Karpas-422 (cell line): ENCODE measurements at regions not wholly inside any gene's neighbourhood (a gene's known extent, or its start where the extent isn't known, plus 50 kb on each side); places are given as distances from the start of the nearest gene placed in this dataset.
A peak's percentile ranks its signal among the peaks of the same experiment; 100 is the strongest.

ENCODE experiments used
- DNase-seq: peaks from one replicate; pipeline ENCODE4 v3.0.0-alpha.2; 2015
- H2AFZ ChIP-seq: fragments of 200-600 bp; sonication (generic); 2 replicates; pipeline ENCODE4 v1.6.1; 2014; ENCODE audit warnings: antibody characterized with exemption, low read length, mixed read lengths
- H3K27ac ChIP-seq: fragments of 200-600 bp; sonication (generic); 2 replicates; pipeline ENCODE4 v1.5.1; 2014; ENCODE audit warnings: mild to moderate bottlenecking, low read length, moderate library complexity
- H3K27me3 ChIP-seq: fragments of 200-600 bp; sonication (generic); 2 replicates; pipeline ENCODE4 v1.6.1; 2014; ENCODE audit warnings: low read length, mixed read lengths
- H3K36me3 ChIP-seq: fragments of 200-600 bp; sonication (generic); 2 replicates; pipeline ENCODE4 v1.6.1; 2014; ENCODE audit warnings: low read length, mixed read lengths; ENCODE audit not compliant: insufficient read depth
- H3K4me1 ChIP-seq: fragments of 200-600 bp; sonication (generic); 2 replicates; pipeline ENCODE4 v1.6.1; 2014; ENCODE audit warnings: mild to moderate bottlenecking, low read length, mixed read lengths
- H3K4me2 ChIP-seq: fragments of 200-600 bp; sonication (generic); 2 replicates; pipeline ENCODE4 v1.6.1; 2014; ENCODE audit warnings: low read length, low read depth, mild to moderate bottlenecking; ENCODE audit not compliant: poor library complexity, severe bottlenecking
- H3K4me3 ChIP-seq: fragments of 200-600 bp; sonication (generic); 2 replicates; pipeline ENCODE4 v1.5.1; 2014; ENCODE audit warnings: mild to moderate bottlenecking, antibody characterized with exemption, low read length, mixed read lengths
- H3K79me2 ChIP-seq: fragments of 200-600 bp; sonication (generic); 2 replicates; pipeline ENCODE4 v1.6.1; 2014; ENCODE audit warnings: mild to moderate bottlenecking, low read length, mixed read lengths
- H3K9ac ChIP-seq: fragments of 200-600 bp; sonication (generic); 2 replicates; pipeline ENCODE4 v1.6.0; 2014; ENCODE audit warnings: low read length
- H3K9me2 ChIP-seq: fragments of 200-600 bp; sonication (generic), shearing (Covaris generic); replicated peaks from 2 replicates; pipeline ENCODE4 v1.6.0; 2014; ENCODE audit warnings: mild to moderate bottlenecking, low read length, moderate library complexity; ENCODE audit not compliant: insufficient read depth
- H3K9me3 ChIP-seq: fragments of 300-700, 200-600 bp; sonication (generic); 2 replicates; pipeline ENCODE4 v1.6.1; 2014; ENCODE audit warnings: low read length, mixed read lengths
- H4K20me1 ChIP-seq: fragments of 200-600 bp; sonication (generic); 2 replicates; pipeline ENCODE4 v1.6.1; 2014; ENCODE audit warnings: mild to moderate bottlenecking, antibody characterized with exemption, low read length, low read depth; ENCODE audit not compliant: insufficient read depth

DNA sequence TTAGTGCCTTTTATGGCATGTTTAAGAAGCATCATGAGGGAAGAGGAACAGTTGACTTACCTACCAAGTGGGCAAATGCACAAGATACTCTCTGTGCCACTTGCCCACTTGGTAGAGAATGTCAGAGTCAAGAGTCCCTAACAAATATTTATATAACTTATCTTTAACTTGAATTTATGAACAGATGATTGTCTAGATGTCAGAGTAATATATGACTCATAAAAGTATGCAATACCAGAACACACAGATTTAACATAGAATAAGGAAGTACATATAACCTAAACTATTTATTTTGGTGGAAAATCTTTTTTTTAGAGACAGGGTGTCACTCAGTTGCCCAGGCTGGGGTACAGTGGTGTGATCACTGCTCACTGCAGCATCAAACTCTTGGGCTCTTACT lies 130.0 kb upstream of the NANOGP8 start:
- no peaks in the 10 kb centered on the region for H4K20me1 ChIP-seq
- no peak for DNase-seq
- no peaks in the 10 kb centered on the region for H3K9me2 ChIP-seq
- no peaks in the 10 kb centered on the region for H3K4me1 ChIP-seq
- no peaks in the 10 kb centered on the region for H3K79me2 ChIP-seq
- no peak overlapping the region for H3K4me3 ChIP-seq
- no peaks in the 10 kb centered on the region for H3K36me3 ChIP-seq
- no peak overlapping the region for H3K9ac ChIP-seq
- H3K4me2 ChIP-seq, result no peak overlapping the region
- H3K27me3 ChIP-seq, result no peaks in the 10 kb centered on the region
- no peak overlapping the region for H3K27ac ChIP-seq
- H3K9me3 ChIP-seq, result no peaks in the 10 kb centered on the region
- H2AFZ ChIP-seq, result no peak overlapping the region

DNA sequence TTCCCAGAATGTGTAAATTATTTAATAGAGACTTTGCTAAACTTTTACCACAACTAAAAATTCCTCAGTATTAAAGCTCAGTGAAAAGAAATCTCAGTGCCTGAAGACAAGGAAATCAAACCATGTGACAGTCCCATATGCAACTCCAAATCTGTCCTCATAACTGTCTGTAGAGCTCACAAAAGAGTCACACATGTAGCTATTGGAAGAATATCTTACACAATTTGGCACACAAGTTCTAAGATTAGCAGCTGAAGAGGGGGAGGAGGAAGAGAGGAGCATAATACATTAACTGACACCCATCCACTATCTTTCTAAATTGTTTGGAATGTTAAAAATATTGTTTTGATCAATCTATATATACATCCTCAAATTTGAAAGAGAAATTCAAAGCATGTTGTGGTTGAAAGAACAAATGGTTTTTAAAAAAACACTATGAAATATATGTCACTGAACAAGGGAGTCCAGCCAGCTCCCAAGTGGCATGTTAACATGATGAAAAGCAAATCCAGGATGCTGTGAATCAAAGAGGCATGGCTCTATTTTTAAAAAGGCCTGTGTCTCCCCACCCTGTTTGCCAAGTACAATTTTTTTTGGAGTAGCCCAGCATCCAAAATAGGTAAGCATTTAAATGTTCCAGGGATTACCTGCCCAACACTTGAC lies 126.3 kb upstream of the NANOGP8 start:
- Histone ChIP-seq H3K36me3 (no peaks in the 10 kb centered on the region), H2AFZ (no peak overlapping the region), H3K79me2 (no peaks in the 10 kb centered on the region), H4K20me1 (no peaks in the 10 kb centered on the region), H3K4me3 (no peak overlapping the region), H3K9me2 (no peaks in the 10 kb centered on the region), H3K27me3 (0 out of 2 replicates have a peak, but pooled peaks cover 2% of the 10 kb centered on the region), H3K9me3 (no peaks in the 10 kb centered on the region), H3K27ac (no peak overlapping the region), H3K4me2 (no peak overlapping the region), H3K9ac (no peak overlapping the region), H3K4me1 (no peaks in the 10 kb centered on the region)
- no peak for DNase-seq

DNA sequence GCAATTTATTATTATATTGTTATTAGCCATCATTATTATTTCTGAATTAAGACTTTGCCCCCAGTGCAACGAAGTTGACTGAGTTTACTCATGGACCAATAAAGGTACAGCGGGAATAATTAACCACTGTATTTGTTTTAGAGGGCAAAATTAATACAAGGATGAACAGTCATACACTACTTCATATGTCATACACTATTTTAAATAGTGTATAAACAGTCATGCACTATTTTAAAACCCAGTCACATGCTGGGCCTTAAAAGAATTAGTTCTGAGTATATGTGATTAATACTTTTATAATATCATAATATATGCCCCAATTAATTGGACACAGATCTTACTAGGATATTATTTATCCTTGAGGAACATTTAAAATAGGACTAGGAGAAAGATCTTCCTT lies 125.3 kb upstream of the NANOGP8 start:
- no peaks in the 10 kb centered on the region for H3K36me3 ChIP-seq

DNA sequence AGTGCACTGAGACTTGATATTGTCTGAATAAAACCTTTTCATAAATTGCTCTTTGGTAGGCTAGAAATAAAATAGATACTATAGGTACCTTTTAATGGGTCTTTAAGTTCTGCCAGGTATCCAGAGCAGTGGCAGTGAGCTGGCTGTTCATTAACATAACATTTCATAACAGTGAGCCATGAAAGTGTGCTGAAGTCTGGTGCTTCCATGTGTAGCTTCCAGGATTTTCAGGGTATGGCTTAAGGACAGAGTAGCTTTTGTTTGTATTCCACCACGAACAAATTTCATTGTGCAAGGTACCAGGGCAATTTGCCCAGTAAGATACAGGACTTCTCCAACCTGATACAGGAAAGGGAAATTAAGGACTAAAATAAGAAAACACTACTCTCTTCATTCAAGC lies 124.7 kb upstream of the NANOGP8 start:
- no peak for DNase-seq
- Histone ChIP-seq H2AFZ (no peak overlapping the region), H3K9ac (no peak overlapping the region), H3K4me2 (no peak overlapping the region), H3K36me3 (no peaks in the 10 kb centered on the region), H4K20me1 (no peaks in the 10 kb centered on the region), H3K4me3 (no peak overlapping the region), H3K9me3 (no peaks in the 10 kb centered on the region), H3K27me3 (0 out of 2 replicates have a peak, but pooled peaks cover 2% of the 10 kb centered on the region), H3K27ac (no peak overlapping the region), H3K4me1 (no peaks in the 10 kb centered on the region), H3K9me2 (no peaks in the 10 kb centered on the region), H3K79me2 (no peaks in the 10 kb centered on the region)

More for the DNA sequence above, 125.3 kb upstream of the NANOGP8 start:
- H3K4me1 ChIP-seq, result no peaks in the 10 kb centered on the region
- no peak overlapping the region for H3K27ac ChIP-seq
- no peaks in the 10 kb centered on the region for H3K79me2 ChIP-seq
- no peak overlapping the region for H3K4me3 ChIP-seq
- H3K9me2 ChIP-seq, result no peaks in the 10 kb centered on the region
- no peak overlapping the region for H3K4me2 ChIP-seq
- H3K27me3 ChIP-seq, result 0 out of 2 replicates have a peak, but pooled peaks cover 2% of the 10 kb centered on the region
- H3K9me3 ChIP-seq, result no peaks in the 10 kb centered on the region
- H4K20me1 ChIP-seq, result no peaks in the 10 kb centered on the region
- DNase-seq, result no peak
- no peak overlapping the region for H3K9ac ChIP-seq
- no peak overlapping the region for H2AFZ ChIP-seq

DNA sequence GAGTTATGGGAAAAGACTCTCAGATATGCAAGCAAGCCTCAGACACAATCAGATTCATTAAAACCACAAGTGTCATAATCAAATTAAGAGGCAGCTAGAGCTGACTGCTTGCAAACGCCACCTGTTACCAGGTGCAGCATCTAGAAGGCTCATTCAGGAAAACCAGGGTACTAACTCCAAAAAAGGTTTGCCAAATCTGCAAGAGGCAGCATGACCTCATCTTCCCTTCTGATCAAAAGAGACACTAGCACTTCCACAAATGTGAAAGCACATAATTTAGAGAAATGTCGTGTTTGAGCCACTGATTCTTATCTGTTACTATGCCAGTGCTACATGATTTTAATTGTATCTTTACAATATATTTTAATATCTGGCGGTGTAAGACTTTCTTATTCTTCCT lies 123.3 kb upstream of the NANOGP8 start:
- no peak overlapping the region for H3K27ac ChIP-seq
- no peak for DNase-seq
- H3K9me2 ChIP-seq, result no peaks in the 10 kb centered on the region

DNA sequence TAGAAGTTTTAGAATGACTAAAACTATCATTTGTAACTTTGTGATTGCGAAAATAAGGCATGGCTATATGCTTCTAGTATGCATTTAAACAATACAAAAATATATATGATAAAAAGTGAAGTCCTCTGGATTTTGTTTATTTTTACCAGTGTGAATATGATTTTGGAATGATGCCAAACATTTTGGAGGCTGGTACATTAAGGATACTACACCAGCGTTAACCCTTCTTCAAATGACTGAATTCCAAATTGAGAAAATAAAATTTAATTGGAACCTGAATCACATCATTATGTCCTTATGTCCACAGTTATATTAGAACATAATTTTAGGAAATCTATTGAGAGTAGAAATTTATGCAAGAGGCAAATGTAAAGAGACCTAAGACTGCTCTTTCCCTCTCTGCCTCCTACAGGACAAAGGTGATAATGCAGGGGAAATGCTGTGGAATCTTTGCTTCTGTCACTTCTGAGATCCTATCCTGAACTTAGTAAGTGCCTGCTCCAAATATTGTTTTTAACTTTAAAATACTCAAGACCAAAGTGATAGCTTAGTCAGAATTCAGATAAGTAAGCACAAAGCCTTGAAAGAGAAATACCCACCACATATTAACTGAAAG lies 121.1 kb upstream of the NANOGP8 start:
- no peak overlapping the region for H3K4me2 ChIP-seq
- no peaks in the 10 kb centered on the region for H3K4me1 ChIP-seq
- no peaks in the 10 kb centered on the region for H3K79me2 ChIP-seq
- 0 out of 2 replicates have a peak, but pooled peaks cover 2% of the 10 kb centered on the region for H3K27me3 ChIP-seq
- no peaks in the 10 kb centered on the region for H3K9me2 ChIP-seq
- H3K4me3 ChIP-seq, result no peak overlapping the region
- H2AFZ ChIP-seq, result no peak overlapping the region
- peak; percentile 72 for DNase-seq
- H4K20me1 ChIP-seq, result no peaks in the 10 kb centered on the region
- no peak overlapping the region for H3K27ac ChIP-seq
- H3K36me3 ChIP-seq, result no peaks in the 10 kb centered on the region
- no peaks in the 10 kb centered on the region for H3K9me3 ChIP-seq
- H3K9ac ChIP-seq, result no peak overlapping the region

More for the DNA sequence above, 123.3 kb upstream of the NANOGP8 start:
- no peaks in the 10 kb centered on the region for H3K79me2 ChIP-seq
- no peaks in the 10 kb centered on the region for H4K20me1 ChIP-seq
- no peak overlapping the region for H2AFZ ChIP-seq
- no peaks in the 10 kb centered on the region for H3K36me3 ChIP-seq
- H3K4me1 ChIP-seq, result no peaks in the 10 kb centered on the region
- H3K9ac ChIP-seq, result no peak overlapping the region
- 0 out of 2 replicates have a peak, but pooled peaks cover 2% of the 10 kb centered on the region for H3K27me3 ChIP-seq
- H3K4me2 ChIP-seq, result no peak overlapping the region
- no peak overlapping the region for H3K4me3 ChIP-seq
- no peaks in the 10 kb centered on the region for H3K9me3 ChIP-seq

DNA sequence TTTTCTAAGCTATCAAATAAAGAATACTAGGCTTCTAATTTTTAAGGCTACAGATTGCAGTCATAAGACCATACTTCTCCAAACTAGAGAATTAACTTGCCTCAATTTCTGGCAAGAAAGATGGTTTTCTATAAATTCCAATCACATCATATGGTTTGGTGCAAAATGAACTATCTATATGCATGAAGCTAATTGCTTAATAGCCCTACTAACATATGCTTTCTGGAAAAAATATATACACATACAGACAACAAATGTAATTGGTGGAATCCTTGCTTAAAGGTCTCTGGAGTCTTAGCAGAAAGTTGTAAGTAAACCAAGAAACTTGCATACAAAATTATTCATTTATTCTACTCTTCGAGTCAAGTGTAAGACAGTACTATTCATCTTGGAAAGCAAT lies 113.1 kb upstream of the NANOGP8 start:
- Histone ChIP-seq H3K4me1 (no peaks in the 10 kb centered on the region), H3K4me2 (no peak overlapping the region), H3K27me3 (no peaks in the 10 kb centered on the region), H3K4me3 (no peak overlapping the region), H3K9ac (no peak overlapping the region), H3K36me3 (no peaks in the 10 kb centered on the region), H3K9me2 (no peaks in the 10 kb centered on the region), H3K27ac (no peak overlapping the region), H2AFZ (no peak overlapping the region), H4K20me1 (no peaks in the 10 kb centered on the region), H3K79me2 (no peaks in the 10 kb centered on the region), H3K9me3 (no peaks in the 10 kb centered on the region)
- DNase-seq, result no peak

GRCh38 chr15:35197754-35198153 lies 112.7 kb upstream of the NANOGP8 start:
- H3K9me3 ChIP-seq, result no peaks in the 10 kb centered on the region
- no peaks in the 10 kb centered on the region for H3K79me2 ChIP-seq
- H3K36me3 ChIP-seq, result no peaks in the 10 kb centered on the region
- H3K9ac ChIP-seq, result no peak overlapping the region
- H3K9me2 ChIP-seq, result no peaks in the 10 kb centered on the region
- H4K20me1 ChIP-seq, result no peaks in the 10 kb centered on the region
- no peaks in the 10 kb centered on the region for H3K4me1 ChIP-seq
- DNase-seq, result no peak
- no peaks in the 10 kb centered on the region for H3K27me3 ChIP-seq
- H2AFZ ChIP-seq, result no peak overlapping the region
- H3K4me3 ChIP-seq, result no peak overlapping the region
- H3K4me2 ChIP-seq, result no peak overlapping the region
- no peak overlapping the region for H3K27ac ChIP-seq
